H1 (cell line): ENCODE measurements at regions not wholly inside any gene's neighbourhood (a gene's known extent, or its start where the extent isn't known, plus 50 kb on each side); places are given as distances from the start of the nearest gene placed in this dataset.

Experiments used
- CTCF ChIA-PET: fragments of 300-600 bp; sonication (Branson Sonifier 250); formaldehyde crosslinking; loops from one replicate; lab custom pipeline; 2021; ENCODE audit not compliant: partially characterized antibody; lab: Charles Lee
- POLR2A ChIA-PET: fragments of 300-600 bp; sonication (Branson Sonifier 250); formaldehyde crosslinking; loops from one replicate; lab custom pipeline; 2021; ENCODE audit warnings: inconsistent platforms; ENCODE audit not compliant: partially characterized antibody; lab: Charles Lee
- DNase-seq, 2 experiments: peaks; one replicate each; pipeline versions ENCODE4 v3.0.0 to v3.0.0-alpha.2; 2010 to 2022; ENCODE audit warnings: low spot score in 2 of 2, low read depth in 1 of 2, mixed read lengths in 1 of 2
- FAIRE-seq: peaks from 2 replicates; lab custom pipeline; 2011; peaks lifted over from hg19 to GRCh38; lab: Jason Lieb, UNC
- H2AFZ ChIP-seq: 2 replicates; pipeline ENCODE4 v1.8.1; 2012; ENCODE audit warnings: low read length, inconsistent platforms
- H2AK5ac ChIP-seq: 2 replicates; pipeline ENCODE4 v1.6.1; 2013; ENCODE audit warnings: low read depth, low read length
- H2BK120ac ChIP-seq: replicated peaks from 2 replicates; pipeline ENCODE3; 2013; ENCODE audit warnings: low read depth, low read length, inconsistent platforms
- H2BK12ac ChIP-seq: 2 replicates; pipeline ENCODE4 v1.6.1; 2013; ENCODE audit warnings: low read depth, low read length
- H2BK15ac ChIP-seq: 2 replicates; pipeline ENCODE4 v1.6.1; 2013; ENCODE audit warnings: low read length
- H2BK20ac ChIP-seq: 2 replicates; pipeline ENCODE4 v1.6.1; 2013; ENCODE audit warnings: low read length
- H2BK5ac ChIP-seq: 2 replicates; pipeline ENCODE4 v1.6.1; 2013; ENCODE audit warnings: low read depth, low read length
- H3K14ac ChIP-seq: 2 replicates; pipeline ENCODE4 v1.6.1; 2013; ENCODE audit warnings: inconsistent platforms; ENCODE audit not compliant: insufficient read length
- H3K18ac ChIP-seq: 2 replicates; pipeline ENCODE4 v1.6.1; 2013; ENCODE audit warnings: low read length; ENCODE audit errors: extremely low read depth
- H3K23ac ChIP-seq: 2 replicates; pipeline ENCODE4 v1.6.1; 2013; ENCODE audit warnings: inconsistent platforms; ENCODE audit not compliant: insufficient read length
- H3K23me2 ChIP-seq: 2 replicates; pipeline ENCODE4 v1.6.1; 2013; ENCODE audit warnings: low read depth, low read length
- H3K27ac ChIP-seq: 2 replicates; pipeline ENCODE4 v1.6.1; 2011; ENCODE audit warnings: low read depth, low read length, inconsistent platforms
- H3K27me3 ChIP-seq, 4 experiments: replicated peaks in 1 of 4; 1 replicate in 1 of 4; 2 replicates in 3 of 4; pipeline versions ENCODE4 v1.6.1 to v1.8.1; 2011 to 2013; ENCODE audit warnings: low read length in 3 of 4, mild to moderate bottlenecking in 3 of 4, inconsistent platforms in 2 of 4, mixed read lengths in 2 of 4, moderate library complexity in 1 of 4; ENCODE audit not compliant: control insufficient read depth in 3 of 4, insufficient read depth in 3 of 4; ENCODE audit errors: extremely low read depth in 1 of 4
- H3K36me3 ChIP-seq, 4 experiments: 2 replicates each; pipeline versions ENCODE4 v1.6.1 to v1.8.1; 2011 to 2013; ENCODE audit warnings: mild to moderate bottlenecking in 4 of 4, low read length in 3 of 4, moderate library complexity in 2 of 4, control low read depth in 1 of 4, inconsistent platforms in 1 of 4; ENCODE audit not compliant: insufficient read depth in 4 of 4, control insufficient read depth in 2 of 4
- H3K4ac ChIP-seq: replicated peaks from 2 replicates; pipeline ENCODE3; 2013; ENCODE audit warnings: low read length, low read depth, mixed read lengths, inconsistent platforms; ENCODE audit not compliant: insufficient read length
- H3K4me1 ChIP-seq, 4 experiments: replicated peaks in 1 of 4; 1 replicate in 1 of 4; 2 replicates in 3 of 4; pipeline versions ENCODE4 v1.6.1 to v1.8.1; 2011 to 2013; ENCODE audit warnings: low read length in 3 of 4, inconsistent platforms in 2 of 4, mixed read lengths in 1 of 4; ENCODE audit not compliant: insufficient read depth in 4 of 4, control insufficient read depth in 3 of 4
- H3K4me2 ChIP-seq, 2 experiments: 2 replicates each; pipeline versions ENCODE4 v1.6.1 to v1.8.1; 2011 to 2013; ENCODE audit warnings: low read depth in 2 of 2, low read length in 2 of 2, control low read depth in 1 of 2, inconsistent platforms in 1 of 2, mild to moderate bottlenecking in 1 of 2; ENCODE audit not compliant: insufficient read depth in 1 of 2
- H3K4me3 ChIP-seq, 4 experiments: fragments of 200-600, 300-600 bp in 1 of 4; sonication (generic), shearing (Covaris generic), sonication (Bioruptor Twin) in 1 of 4; 2 replicates each; pipeline versions ENCODE4 v1.5.1 to v1.8.1; 2011 to 2016; ENCODE audit warnings: low read length in 4 of 4, low read depth in 3 of 4, control low read depth in 2 of 4, inconsistent platforms in 2 of 4, mild to moderate bottlenecking in 2 of 4, mixed read lengths in 1 of 4, moderate library complexity in 1 of 4; ENCODE audit not compliant: insufficient read depth in 2 of 4; ENCODE audit errors: extremely low read depth in 1 of 4
- H3K56ac ChIP-seq: replicated peaks from 2 replicates; pipeline ENCODE3; 2013; ENCODE audit warnings: low read depth, mild to moderate bottlenecking, mixed read lengths, low read length, inconsistent platforms; ENCODE audit not compliant: insufficient read length
- H3K79me1 ChIP-seq: 2 replicates; pipeline ENCODE4 v1.6.1; 2013; ENCODE audit warnings: low read depth, low read length, control low read depth
- H3K79me2 ChIP-seq, 2 experiments: 2 replicates each; pipeline versions ENCODE4 v1.6.1 to v1.8.1; 2012 to 2013; ENCODE audit warnings: low read length in 2 of 2, mild to moderate bottlenecking in 2 of 2, inconsistent platforms in 1 of 2; ENCODE audit not compliant: insufficient read depth in 2 of 2, control insufficient read depth in 1 of 2
- H3K9ac ChIP-seq, 4 experiments: replicated peaks in 1 of 4; 1 replicate in 1 of 4; 2 replicates in 3 of 4; pipeline versions ENCODE4 v1.6.1 to v1.8.1; 2011 to 2013; ENCODE audit warnings: low read depth in 3 of 4, low read length in 3 of 4, control low read depth in 2 of 4, mild to moderate bottlenecking in 2 of 4, moderate library complexity in 2 of 4, inconsistent platforms in 1 of 4; ENCODE audit errors: extremely low read depth in 1 of 4
- H3K9me3 ChIP-seq, 2 experiments: 2 replicates each; pipeline versions ENCODE4 v1.6.1 to v1.8.1; 2012 to 2013; ENCODE audit warnings: mild to moderate bottlenecking in 2 of 2, moderate library complexity in 2 of 2, control low read depth in 1 of 2, inconsistent platforms in 1 of 2, low read depth in 1 of 2, low read length in 1 of 2, mixed read lengths in 1 of 2; ENCODE audit not compliant: insufficient read depth in 2 of 2
- H4K20me1 ChIP-seq, 2 experiments: replicated peaks in 1 of 2; 2 replicates each; pipeline versions ENCODE3 to v1.8.1; 2011 to 2013; ENCODE audit warnings: inconsistent platforms in 2 of 2, low read length in 2 of 2, mild to moderate bottlenecking in 1 of 2; ENCODE audit not compliant: insufficient read depth in 2 of 2, control insufficient read depth in 1 of 2
- H4K5ac ChIP-seq: 2 replicates; pipeline ENCODE4 v1.6.1; 2013; ENCODE audit warnings: low read length, low read depth, mixed read lengths, inconsistent platforms; ENCODE audit not compliant: insufficient read length
- H4K8ac ChIP-seq: 2 replicates; pipeline ENCODE4 v1.8.0; 2013; ENCODE audit warnings: mild to moderate bottlenecking, moderate library complexity, low read length, inconsistent platforms; ENCODE audit not compliant: insufficient read depth; ENCODE audit errors: extremely low read depth
- H4K91ac ChIP-seq: replicated peaks from 2 replicates; pipeline ENCODE3; 2013; ENCODE audit warnings: low read length, mixed read lengths, inconsistent platforms; ENCODE audit not compliant: insufficient read length
- SAP30 ChIP-seq: fragments of 300-600 bp; sonication (generic); IDR thresholded peaks from 2 replicates; pipeline ENCODE4 v1.7.1; 2012; ENCODE audit warnings: low read length, moderate library complexity, mild to moderate bottlenecking, inconsistent platforms; ENCODE audit not compliant: insufficient read depth, insufficient replicate concordance
- WGBS, 2 experiments: shearing (Covaris generic) in 1 of 2; methylation state at CpG; one replicate each; pipeline versions ENCODE4 v1.1.6 to v1.1.7; 2013 to 2015; ENCODE audit warnings: low lambda C conversion rate in 2 of 2, mixed read lengths in 2 of 2, inconsistent platforms in 1 of 2, low coverage in 1 of 2, missing lambda C conversion rate in 1 of 2; ENCODE audit not compliant: insufficient replicate concordance in 2 of 2, insufficient coverage in 1 of 2, insufficient read length in 1 of 2; ENCODE audit errors: extremely low coverage in 1 of 2, missing lambda C conversion rate in 1 of 2; 5-methylcytosine and 5-hydroxymethylcytosine counted together

DNA sequence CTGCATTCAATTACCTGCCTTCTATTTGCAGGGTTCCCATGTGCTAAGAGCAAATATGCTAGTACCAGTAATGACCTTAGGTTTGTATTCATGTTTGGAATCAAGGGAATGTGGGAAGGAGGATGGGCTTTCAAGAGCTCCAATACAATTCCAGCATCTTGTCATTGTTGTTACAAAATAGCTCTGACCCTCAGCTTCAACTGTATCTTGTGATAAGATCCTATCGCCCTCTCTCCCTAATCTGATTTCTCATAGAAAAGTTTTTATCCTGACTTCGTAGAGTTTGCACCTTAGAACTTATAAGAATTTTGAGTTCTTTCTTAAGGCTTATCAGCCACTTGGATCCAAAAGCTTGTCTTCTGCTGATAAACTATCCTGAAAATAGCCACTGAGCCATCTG is 749.5 kb upstream of the ACVR2A start:
- ChIA-PET CTCF (interaction anchor here (1.7 to 4.6 kb wide), 3 partner anchors 10 to 237 kb away, joined by 6 to 25 read pairs (median 7); no protein-coding TSS in a partner anchor), POLR2A (no interaction called here)
- Histone ChIP-seq H3K23me2 (no peaks in the 10 kb centered on the region), H4K5ac (no peak overlapping the region), H3K9me3 (no peaks in the 10 kb centered on the region), H2BK15ac (no peak overlapping the region), H3K79me1 (no peaks in the 10 kb centered on the region), H3K79me2 (no peaks in the 10 kb centered on the region), H4K20me1 (no peaks in the 10 kb centered on the region), H2BK120ac (no peak overlapping the region), H2BK20ac (no peak overlapping the region), H3K4me2 (no peak overlapping the region), H3K4me1 (peaks cover 0 to 8% (median 2%) of the 10 kb centered on the region in 4 experiments; a peak in 3 of 7 replicates), H3K18ac (no peak overlapping the region), H2AFZ (no peak overlapping the region), H3K36me3 (no peaks in the 10 kb centered on the region), H4K8ac (no peak overlapping the region), H3K27me3 (peaks cover 0 to 7% (median 3%) of the 10 kb centered on the region in 4 experiments; a peak in 4 of 7 replicates), H3K27ac (no peak overlapping the region), H3K56ac (no peak overlapping the region), H2BK12ac (no peak overlapping the region), H4K91ac (no peak overlapping the region), H3K14ac (no peak overlapping the region), H3K4me3 (no peak overlapping the region), H3K4ac (no peak overlapping the region), H2AK5ac (no peak overlapping the region), H3K23ac (no peak overlapping the region), H2BK5ac (no peak overlapping the region), H3K9ac (no peak overlapping the region)
- 86% methylated on average over 2 of the region's 2 CpGs; no CpG with 5 or more reads in 1 of the 2 experiments for WGBS, 2 experiments
- DNase-seq (no peak), FAIRE-seq (no peak)
- no peak for TF ChIP-seq SAP30
